Spinal cord (tissue), 9 donors: ENCODE measurements at regions not wholly inside any gene's neighbourhood (a gene's known extent, or its start where the extent isn't known, plus 50 kb on each side); places are given as distances from the start of the nearest gene placed in this dataset.
"Not testable (repeated sequence)": the region's sequence is repeated elsewhere in the genome, so short reads cannot be mapped to it uniquely, and the experiment has no call there.

Experiments
- DNase-seq, 6 donors: peaks; one replicate each; pipeline versions ENCODE4 v3.0.0 to v3.0.0-alpha.2; 2013 to 2015; ENCODE audit warnings: low spot score in 6 of 6, low read depth in 4 of 6
- H3K27ac ChIP-seq: one replicate; pipeline ENCODE4 v1.5.1; 2013; ENCODE audit warnings: low read depth, low read length, control low read depth
- H3K27me3 ChIP-seq: one replicate; pipeline ENCODE4 v1.6.1; 2013; ENCODE audit warnings: low read length; ENCODE audit not compliant: control insufficient read depth, insufficient read depth
- H3K36me3 ChIP-seq: one replicate; pipeline ENCODE4 v1.6.1; 2013; ENCODE audit warnings: low read length; ENCODE audit not compliant: control insufficient read depth, insufficient read depth
- H3K4me1 ChIP-seq: one replicate; pipeline ENCODE4 v1.6.1; 2013; ENCODE audit warnings: low read length; ENCODE audit not compliant: control insufficient read depth, insufficient read depth
- H3K4me3 ChIP-seq: one replicate; pipeline ENCODE4 v1.5.1; 2013; ENCODE audit warnings: low read depth, low read length, control low read depth
- H3K9me3 ChIP-seq: one replicate; pipeline ENCODE4 v1.6.1; 2013; ENCODE audit warnings: low read length; ENCODE audit not compliant: control insufficient read depth, insufficient read depth
- WGBS: methylation state at CpG from one replicate; pipeline ENCODE4 v1.1.5; 2013; ENCODE audit warnings: missing lambda C conversion rate; ENCODE audit not compliant: insufficient coverage; 5-methylcytosine and 5-hydroxymethylcytosine counted together
- donor health status: healthy.

- Histone ChIP-seq H3K4me3 (no peak overlapping the region), H3K36me3 (no peaks in the 10 kb centered on the region), H3K9me3 (no peaks in the 10 kb centered on the region), H3K4me1 (no peaks in the 10 kb centered on the region), H3K27me3 (no peaks in the 10 kb centered on the region), H3K27ac (no peak overlapping the region)
- WGBS = 83% methylated on average over 6 of the region's 10 CpGs
- no peak for DNase-seq
Measured at GRCh38 chr7:79615871-79616640, 162.6 kb upstream of the MAGI2 start.

- H3K9me3 ChIP-seq = no peaks in the 10 kb centered on the region
- no peaks in the 10 kb centered on the region for H3K36me3 ChIP-seq
- no peak overlapping the region for H3K27ac ChIP-seq
- H3K27me3 ChIP-seq = no peaks in the 10 kb centered on the region
- H3K4me3 ChIP-seq = no peak overlapping the region
- no peaks in the 10 kb centered on the region for H3K4me1 ChIP-seq
- no peak for DNase-seq
- WGBS = no CpG with 5 or more reads among the region's 3 CpGs
Measured at GRCh38 chr7:79615466-79615865, 162.0 kb upstream of the MAGI2 start.

GRCh38 chr7:79612903-79613302 is 159.4 kb upstream of the MAGI2 start:
- Histone ChIP-seq H3K4me3 (no peak overlapping the region), H3K27ac (no peak overlapping the region), H3K36me3 (no peaks in the 10 kb centered on the region), H3K27me3 (no peaks in the 10 kb centered on the region), H3K4me1 (no peaks in the 10 kb centered on the region), H3K9me3 (no peaks in the 10 kb centered on the region)
- WGBS = no CpG with 5 or more reads among the region's 3 CpGs
- DNase-seq = no peak

- Histone ChIP-seq H3K27me3 (no peaks in the 10 kb centered on the region), H3K4me3 (no peak overlapping the region), H3K27ac (no peak overlapping the region), H3K4me1 (no peaks in the 10 kb centered on the region), H3K9me3 (no peaks in the 10 kb centered on the region), H3K36me3 (no peaks in the 10 kb centered on the region)
- peak in 1 of 6 donors; percentile 36 for DNase-seq
- WGBS = no CpG with 5 or more reads among the region's 2 CpGs
Measured at GRCh38 chr7:79612022-79612421, 158.6 kb upstream of the MAGI2 start.

- no peaks in the 10 kb centered on the region for H3K36me3 ChIP-seq
- WGBS = 100% methylated on average over 1 of the region's 3 CpGs
- no peak overlapping the region for H3K27ac ChIP-seq
- no peak overlapping the region for H3K4me3 ChIP-seq
- H3K4me1 ChIP-seq = no peaks in the 10 kb centered on the region
- no peaks in the 10 kb centered on the region for H3K9me3 ChIP-seq
- DNase-seq = peak in 1 of 6 donors; percentile 42
- H3K27me3 ChIP-seq = no peaks in the 10 kb centered on the region
Measured at GRCh38 chr7:79610748-79611304, 157.4 kb upstream of the MAGI2 start.

- Histone ChIP-seq H3K27me3 (no peaks in the 10 kb centered on the region), H3K27ac (no peak overlapping the region), H3K4me3 (no peak overlapping the region), H3K4me1 (no peaks in the 10 kb centered on the region), H3K36me3 (no peaks in the 10 kb centered on the region), H3K9me3 (no peaks in the 10 kb centered on the region)
- no peak for DNase-seq
- 86% methylated on average over 1 of the region's 1 CpG for WGBS
Measured at GRCh38 chr7:79610313-79610712, 156.8 kb upstream of the MAGI2 start.

GRCh38 chr7:79608005-79608404 is 154.5 kb upstream of the MAGI2 start:
- DNase-seq = no peak
- Histone ChIP-seq H3K4me1 (no peaks in the 10 kb centered on the region), H3K9me3 (no peaks in the 10 kb centered on the region), H3K27ac (no peak overlapping the region), H3K4me3 (no peak overlapping the region), H3K27me3 (no peaks in the 10 kb centered on the region), H3K36me3 (no peaks in the 10 kb centered on the region)
- WGBS = 86% methylated on average over 1 of the region's 1 CpG

GRCh38 chr7:79604841-79605240 is 151.4 kb upstream of the MAGI2 start:
- no CpG with 5 or more reads among the region's 4 CpGs for WGBS
- H3K4me3 ChIP-seq = no peak overlapping the region
- H3K9me3 ChIP-seq = no peaks in the 10 kb centered on the region
- no peak for DNase-seq
- H3K4me1 ChIP-seq = no peaks in the 10 kb centered on the region
- no peak overlapping the region for H3K27ac ChIP-seq
- H3K27me3 ChIP-seq = no peaks in the 10 kb centered on the region
- H3K36me3 ChIP-seq = no peaks in the 10 kb centered on the region

- H3K27me3 ChIP-seq = no peaks in the 10 kb centered on the region
- H3K9me3 ChIP-seq = no peaks in the 10 kb centered on the region
- no peak for DNase-seq
- no CpG with 5 or more reads among the region's 3 CpGs for WGBS
- no peaks in the 10 kb centered on the region for H3K36me3 ChIP-seq
- H3K27ac ChIP-seq = no peak overlapping the region
- H3K4me1 ChIP-seq = no peaks in the 10 kb centered on the region
- no peak overlapping the region for H3K4me3 ChIP-seq
Measured at GRCh38 chr7:79598351-79598750, 144.9 kb upstream of the MAGI2 start.

GRCh38 chr7:79594671-79595070 is 141.2 kb upstream of the MAGI2 start:
- H3K27me3 ChIP-seq, H3K4me1 ChIP-seq, H3K36me3 ChIP-seq, DNase-seq, H3K27ac ChIP-seq, H3K9me3 ChIP-seq, H3K4me3 ChIP-seq: not testable (repeated sequence)
- WGBS = 100% methylated on average over 1 of the region's 5 CpGs
